Activated naive CD4-positive, alpha-beta T cell treated with anti-CD3 and anti-CD28 coated beads, Interleukin-2, amount 10 ng/mL, durations not matched to agents 7 days and 5 days (primary cell): ENCODE measurements at regions not wholly inside any gene's neighbourhood (a gene's known extent, or its start where the extent isn't known, plus 50 kb on each side); places are given as distances from the start of the nearest gene placed in this dataset.

Experiments used
- CTCF ChIA-PET: fragments of 350-600 bp; sonication (Branson Sonifier 250); formaldehyde crosslinking; loops from one replicate; lab custom pipeline; 2021; ENCODE audit warnings: antibody characterized with exemption; lab: Charles Lee
- DNase-seq: peaks from one replicate; pipeline ENCODE4 v3.0.0-alpha.2; 2020
- H3K27ac Mint-ChIP-seq: one replicate; pipeline ENCODE4 v1.8.0; 2021; ENCODE audit warnings: mild to moderate bottlenecking, moderate library complexity, mixed read lengths
- H3K27me3 Mint-ChIP-seq: one replicate; pipeline ENCODE4 v1.8.0; 2021; ENCODE audit warnings: mild to moderate bottlenecking, mixed read lengths
- H3K36me3 Mint-ChIP-seq: one replicate; pipeline ENCODE4 v1.8.0; 2021; ENCODE audit warnings: mixed read lengths
- H3K4me1 Mint-ChIP-seq: one replicate; pipeline ENCODE4 v1.8.0; 2021; ENCODE audit warnings: mixed read lengths
- H3K4me3 Mint-ChIP-seq: one replicate; pipeline ENCODE4 v1.8.0; 2021; ENCODE audit warnings: mild to moderate bottlenecking, moderate library complexity, mixed read lengths
- H3K9me3 Mint-ChIP-seq: one replicate; pipeline ENCODE4 v1.8.0; 2021; ENCODE audit warnings: mixed read lengths

DNA sequence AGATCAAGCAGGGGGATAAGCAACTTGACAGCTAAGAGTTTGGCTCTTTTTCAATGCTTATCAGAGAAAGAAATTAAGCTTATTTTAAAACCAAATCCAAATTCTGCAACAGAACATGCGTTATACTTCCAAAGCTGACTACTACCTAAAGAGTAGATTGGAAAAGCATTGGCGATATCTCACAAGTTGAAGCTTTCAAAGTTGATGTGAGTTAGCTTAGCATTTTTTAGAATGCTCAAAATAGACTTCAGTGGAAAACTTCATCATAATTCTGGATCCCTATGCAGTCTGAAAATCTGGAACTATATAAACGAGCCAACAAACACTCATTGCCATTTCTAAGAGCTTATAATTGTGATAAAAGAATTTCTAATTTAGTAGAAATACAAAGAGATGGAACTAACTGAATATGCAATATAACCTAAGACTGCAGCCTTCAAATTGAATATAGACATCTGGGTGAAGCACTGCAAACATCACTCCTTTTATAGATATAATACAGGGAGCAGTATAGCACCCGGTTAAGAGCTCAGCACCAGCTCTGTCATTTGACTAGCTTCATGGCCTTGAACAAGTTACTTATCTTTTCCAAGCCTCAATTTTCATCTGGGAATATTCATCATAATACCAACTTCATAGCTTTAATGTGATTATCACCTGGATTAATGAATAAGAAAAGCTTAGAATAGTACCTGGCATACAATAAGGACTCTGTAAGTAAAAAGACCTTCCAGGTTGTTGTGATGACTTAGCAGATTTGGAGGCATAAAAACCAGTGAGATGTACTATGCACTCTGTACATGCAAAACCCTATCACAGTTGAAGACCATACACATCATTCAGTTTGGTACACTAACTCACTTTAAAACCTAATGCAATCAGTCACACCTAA, 242.7 kb upstream of the TTC14 start:
- Mint-ChIP-seq H3K36me3 (no peaks in the 10 kb centered on the region), H3K9me3 (peaks cover 5% of the 10 kb centered on the region), H3K27ac (no peak overlapping the region), H3K4me1 (no peaks in the 10 kb centered on the region), H3K4me3 (no peak overlapping the region), H3K27me3 (no peaks in the 10 kb centered on the region)
- CTCF ChIA-PET = no interaction called here
- no peak for DNase-seq

DNA sequence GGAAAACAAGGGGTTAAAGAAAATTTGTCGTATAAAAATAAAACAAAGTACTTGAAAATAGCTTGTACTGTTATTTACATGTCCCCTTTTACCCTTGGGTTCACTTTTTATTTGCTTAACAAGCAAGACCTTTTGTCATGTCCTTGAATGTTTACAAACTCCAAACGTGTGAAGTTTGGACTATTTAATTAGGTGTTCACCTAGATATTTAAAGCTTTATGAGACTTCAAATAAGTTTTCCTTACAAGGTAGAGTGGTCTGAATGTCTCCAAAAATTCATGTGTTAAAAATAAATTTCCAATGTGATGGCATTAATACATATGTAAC, 242.0 kb upstream of the TTC14 start:
- DNase-seq = no peak
- Mint-ChIP-seq H3K4me3 (no peak overlapping the region), H3K9me3 (peaks cover 5% of the 10 kb centered on the region), H3K4me1 (no peaks in the 10 kb centered on the region), H3K27me3 (no peaks in the 10 kb centered on the region), H3K27ac (no peak overlapping the region), H3K36me3 (no peaks in the 10 kb centered on the region)
- CTCF ChIA-PET = no interaction called here

DNA sequence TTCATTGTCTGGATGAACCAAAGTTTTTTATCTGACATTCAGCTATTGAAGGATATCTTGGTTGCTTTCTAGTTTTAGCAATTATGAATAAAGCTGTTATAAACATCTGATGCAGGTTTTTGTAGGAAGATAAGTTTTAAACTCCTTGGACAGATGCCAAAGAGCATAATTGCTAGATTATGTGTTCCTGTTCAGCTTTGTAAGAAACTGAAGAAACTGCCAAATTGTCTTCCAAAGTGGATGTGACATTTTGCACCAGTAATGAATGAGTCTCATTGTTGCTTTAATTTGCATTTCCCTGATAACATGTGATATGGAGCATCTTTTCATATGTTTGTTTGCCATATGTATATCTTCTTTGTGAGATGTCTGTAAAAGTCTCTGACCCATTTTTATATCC, 239.9 kb upstream of the TTC14 start:
- CTCF ChIA-PET = no interaction called here
- DNase-seq = no peak
- Mint-ChIP-seq H3K4me3 (no peak overlapping the region), H3K27ac (no peak overlapping the region), H3K36me3 (no peaks in the 10 kb centered on the region), H3K9me3 (peaks cover 5% of the 10 kb centered on the region), H3K27me3 (no peaks in the 10 kb centered on the region), H3K4me1 (no peaks in the 10 kb centered on the region)

DNA sequence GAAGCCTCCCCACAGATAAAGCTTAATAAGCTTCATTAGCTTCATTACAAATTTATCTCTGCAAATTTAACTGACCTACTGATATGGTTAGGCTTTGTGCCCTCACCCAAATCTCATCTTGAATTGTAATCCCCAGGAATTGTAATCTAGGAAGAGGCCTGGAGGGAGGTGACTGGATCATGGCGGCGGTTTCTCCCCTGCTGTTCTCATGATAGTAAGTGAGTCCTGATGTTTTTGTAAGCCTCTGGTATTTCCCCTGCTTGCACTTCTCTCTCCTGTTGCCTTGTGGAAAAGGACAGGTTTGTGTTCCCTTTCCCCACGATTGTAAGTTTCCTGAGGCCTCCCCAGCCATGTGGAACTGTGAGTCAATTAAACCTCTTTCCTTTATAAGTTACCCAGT, 226.1 kb upstream of the TTC14 start:
- no peak overlapping the region for H3K27ac Mint-ChIP-seq
- no peaks in the 10 kb centered on the region for H3K27me3 Mint-ChIP-seq
- H3K4me1 Mint-ChIP-seq = no peaks in the 10 kb centered on the region
- DNase-seq = no peak
- no peaks in the 10 kb centered on the region for H3K36me3 Mint-ChIP-seq
- CTCF ChIA-PET = no interaction called here
- peaks cover 10% of the 10 kb centered on the region for H3K9me3 Mint-ChIP-seq
- H3K4me3 Mint-ChIP-seq = no peak overlapping the region

DNA sequence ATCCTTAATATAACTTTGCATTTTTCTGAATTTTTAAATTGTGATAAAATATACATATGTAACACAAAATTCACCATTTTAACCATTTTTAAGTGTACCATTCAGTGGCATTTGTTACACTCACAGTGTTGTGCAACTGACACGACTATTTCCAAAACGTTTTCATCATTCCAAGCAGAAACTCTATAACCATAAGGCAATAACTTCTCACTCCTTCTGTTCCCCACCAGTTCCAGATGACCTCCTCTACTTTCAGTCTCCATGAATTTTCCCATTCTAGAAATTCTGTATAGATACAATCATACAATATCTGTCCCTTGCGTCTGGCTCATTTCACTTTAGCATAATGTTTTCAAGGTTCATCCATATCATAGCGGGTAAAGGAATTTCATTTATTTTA, 223.5 kb upstream of the TTC14 start:
- H3K36me3 Mint-ChIP-seq = no peaks in the 10 kb centered on the region
- no peak overlapping the region for H3K4me3 Mint-ChIP-seq
- H3K27ac Mint-ChIP-seq = no peak overlapping the region
- H3K27me3 Mint-ChIP-seq = no peaks in the 10 kb centered on the region
- CTCF ChIA-PET = no interaction called here
- peaks cover 4% of the 10 kb centered on the region for H3K9me3 Mint-ChIP-seq
- no peaks in the 10 kb centered on the region for H3K4me1 Mint-ChIP-seq
- no peak for DNase-seq

DNA sequence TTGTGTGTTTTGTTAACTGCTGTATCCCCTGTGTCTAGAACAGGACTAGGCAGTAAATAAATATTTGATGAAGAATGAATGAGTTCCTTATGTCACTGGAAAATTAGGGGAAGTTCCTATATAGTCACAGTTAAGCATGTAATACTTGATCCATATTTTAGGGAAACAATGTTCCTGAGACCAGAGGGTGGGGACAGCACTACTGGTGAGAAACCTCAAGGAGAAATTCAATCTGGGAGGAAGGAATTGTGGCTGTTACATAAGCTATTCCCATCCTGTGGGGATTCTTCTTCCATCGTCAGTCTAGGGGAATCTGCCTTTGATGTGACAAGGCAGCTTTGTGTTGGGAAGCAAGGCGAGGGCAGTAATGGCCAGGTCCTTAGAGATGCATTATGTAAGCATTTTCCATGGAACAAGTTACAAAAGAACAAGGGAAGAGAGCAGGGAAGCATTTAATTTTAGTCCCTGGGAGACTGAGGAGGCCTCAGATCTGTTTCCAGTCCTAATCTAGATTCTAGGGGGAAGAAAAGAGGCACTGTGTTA, 219.3 kb upstream of the TTC14 start:
- CTCF ChIA-PET = no interaction called here
- peaks cover 4% of the 10 kb centered on the region for H3K9me3 Mint-ChIP-seq
- no peaks in the 10 kb centered on the region for H3K36me3 Mint-ChIP-seq
- DNase-seq = no peak
- H3K27me3 Mint-ChIP-seq = no peaks in the 10 kb centered on the region
- no peak overlapping the region for H3K27ac Mint-ChIP-seq
- H3K4me3 Mint-ChIP-seq = no peak overlapping the region
- H3K4me1 Mint-ChIP-seq = no peaks in the 10 kb centered on the region

DNA sequence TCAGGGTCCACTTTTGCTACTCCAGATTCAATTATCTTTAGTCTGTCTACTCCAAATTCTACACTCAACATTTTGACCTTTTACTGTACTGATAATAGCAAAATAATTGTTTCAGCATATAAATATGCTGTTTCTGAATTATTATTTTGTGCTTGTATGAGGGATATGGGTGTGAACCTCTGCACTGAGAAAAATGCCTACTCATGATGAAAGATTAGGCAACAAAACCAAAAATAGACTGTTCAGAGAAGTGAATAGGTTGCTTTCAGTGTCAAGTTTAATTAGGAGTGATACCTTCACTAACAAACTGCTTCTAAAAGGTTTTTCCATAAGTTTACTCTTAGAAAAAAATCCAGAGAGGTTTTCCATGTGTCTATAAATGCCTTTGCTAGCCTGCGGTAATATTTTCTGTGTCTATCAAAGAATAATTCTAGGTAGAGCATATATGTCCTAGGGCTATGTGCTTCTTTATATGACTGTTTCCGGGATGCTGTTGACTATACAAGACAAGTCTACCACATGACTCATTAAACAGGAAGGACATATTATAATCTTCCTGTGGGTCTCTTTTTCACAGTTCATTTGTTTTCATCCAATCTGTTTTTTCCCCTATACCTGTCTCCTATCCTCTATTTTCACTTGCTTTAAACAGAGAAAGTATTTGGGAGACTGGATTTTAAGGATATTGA, 218.5 kb upstream of the TTC14 start:
- H3K4me3 Mint-ChIP-seq = no peak overlapping the region
- no peak overlapping the region for H3K27ac Mint-ChIP-seq
- H3K9me3 Mint-ChIP-seq = peaks cover 4% of the 10 kb centered on the region
- H3K27me3 Mint-ChIP-seq = no peaks in the 10 kb centered on the region
- CTCF ChIA-PET = no interaction called here
- no peaks in the 10 kb centered on the region for H3K4me1 Mint-ChIP-seq
- H3K36me3 Mint-ChIP-seq = no peaks in the 10 kb centered on the region
- no peak for DNase-seq

DNA sequence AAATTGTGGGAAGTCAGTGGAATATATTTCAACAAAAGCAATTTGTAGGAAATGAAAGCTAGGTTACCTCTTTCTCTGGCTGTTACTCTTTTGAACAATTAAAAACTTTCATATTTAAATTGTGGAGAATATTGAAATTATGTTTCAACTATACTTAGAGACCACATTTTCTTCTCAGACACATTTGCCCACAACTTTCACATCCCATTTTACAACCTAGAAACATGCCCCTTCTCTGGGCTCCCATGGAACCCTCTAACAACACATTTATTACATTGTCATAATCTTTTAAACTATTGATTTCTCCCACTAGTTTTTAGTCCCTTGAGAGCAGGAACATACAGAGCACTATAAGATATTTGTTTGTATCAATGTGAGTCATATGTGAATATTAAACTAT, 211.7 kb upstream of the TTC14 start:
- CTCF ChIA-PET = no interaction called here
- H3K36me3 Mint-ChIP-seq = no peaks in the 10 kb centered on the region

DNA sequence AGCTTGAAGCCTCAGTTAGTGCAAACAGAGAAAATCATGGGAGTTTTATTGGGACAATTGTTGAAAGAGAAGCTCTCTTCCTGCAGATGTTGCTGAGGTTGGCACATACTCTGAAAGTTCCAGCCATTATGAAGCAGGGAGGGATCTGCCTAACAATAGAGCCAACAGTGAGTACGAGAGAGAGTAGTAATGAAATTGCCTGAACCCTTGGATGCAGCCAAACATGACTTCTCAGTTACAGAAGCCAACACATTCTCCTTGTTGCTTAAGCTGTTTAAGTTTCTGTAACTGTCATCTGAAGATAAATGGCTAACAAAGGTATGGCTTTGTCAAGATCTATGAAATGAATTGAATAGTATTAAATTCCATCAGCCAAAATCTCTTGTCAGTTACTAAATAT, 211.0 kb upstream of the TTC14 start:
- CTCF ChIA-PET = no interaction called here
- Mint-ChIP-seq H3K4me1 (no peaks in the 10 kb centered on the region), H3K36me3 (no peaks in the 10 kb centered on the region), H3K27ac (no peak overlapping the region), H3K9me3 (no peaks in the 10 kb centered on the region), H3K4me3 (no peak overlapping the region), H3K27me3 (no peaks in the 10 kb centered on the region)
- DNase-seq = no peak

More for the DNA sequence above, 211.7 kb upstream of the TTC14 start:
- no peak for DNase-seq
- no peaks in the 10 kb centered on the region for H3K4me1 Mint-ChIP-seq
- no peak overlapping the region for H3K4me3 Mint-ChIP-seq
- no peak overlapping the region for H3K27ac Mint-ChIP-seq
- no peaks in the 10 kb centered on the region for H3K27me3 Mint-ChIP-seq
- H3K9me3 Mint-ChIP-seq = no peaks in the 10 kb centered on the region

DNA sequence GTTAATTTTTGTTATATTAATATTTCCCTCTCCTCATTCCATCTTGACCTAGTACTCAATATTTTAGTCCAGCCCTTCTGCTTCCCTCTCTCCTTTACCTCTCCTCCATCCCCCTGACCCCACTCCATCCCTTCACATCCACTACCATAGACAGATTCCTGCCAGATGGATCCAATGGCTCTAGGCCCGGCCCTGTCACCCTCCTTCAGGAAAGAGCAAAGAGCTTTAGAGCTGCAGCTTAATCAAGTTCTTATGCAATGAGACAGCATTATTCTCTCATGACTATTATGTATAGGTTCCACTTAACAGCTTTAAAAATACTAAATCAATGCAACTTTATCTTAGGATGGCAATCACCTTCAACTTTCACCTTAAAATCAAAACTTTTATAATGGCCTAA, 200.7 kb upstream of the TTC14 start:
- DNase-seq = no peak
- no peak overlapping the region for H3K27ac Mint-ChIP-seq
- H3K4me3 Mint-ChIP-seq = no peak overlapping the region
- no peaks in the 10 kb centered on the region for H3K36me3 Mint-ChIP-seq
- no peaks in the 10 kb centered on the region for H3K4me1 Mint-ChIP-seq
- CTCF ChIA-PET = no interaction called here
- no peaks in the 10 kb centered on the region for H3K9me3 Mint-ChIP-seq
- no peaks in the 10 kb centered on the region for H3K27me3 Mint-ChIP-seq

DNA sequence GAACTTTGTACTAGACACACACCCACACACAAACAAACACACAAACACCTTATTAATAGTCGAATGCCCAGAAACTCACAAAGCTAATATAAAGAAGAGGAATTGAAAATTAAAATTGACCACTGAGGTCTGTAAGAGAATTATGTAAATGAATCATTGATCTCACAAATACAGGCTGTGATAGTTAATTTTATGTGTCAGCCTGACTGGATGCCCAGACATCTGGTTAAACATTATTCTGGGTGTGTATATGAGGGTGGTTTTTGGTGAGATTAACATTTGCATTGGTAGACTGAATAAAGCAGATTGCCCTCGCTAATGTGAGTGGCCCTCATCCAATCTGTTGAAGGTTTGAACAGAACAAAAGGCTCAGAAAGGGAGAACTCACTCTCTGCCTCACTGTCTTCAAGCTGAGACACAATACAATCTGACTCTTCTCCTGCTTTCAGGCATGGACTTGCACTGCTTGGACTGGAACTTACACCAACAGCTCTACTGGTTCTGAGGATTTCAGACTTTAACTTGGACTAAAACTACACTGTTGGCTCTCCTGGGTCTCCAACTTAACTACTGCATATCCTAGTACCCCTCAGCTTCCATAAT, 199.4 kb upstream of the TTC14 start:
- CTCF ChIA-PET = no interaction called here
- H3K4me1 Mint-ChIP-seq = no peaks in the 10 kb centered on the region
- no peaks in the 10 kb centered on the region for H3K27me3 Mint-ChIP-seq
- H3K36me3 Mint-ChIP-seq = no peaks in the 10 kb centered on the region
- no peak overlapping the region for H3K4me3 Mint-ChIP-seq
- H3K27ac Mint-ChIP-seq = no peak overlapping the region
- H3K9me3 Mint-ChIP-seq = no peaks in the 10 kb centered on the region
- DNase-seq = no peak

DNA sequence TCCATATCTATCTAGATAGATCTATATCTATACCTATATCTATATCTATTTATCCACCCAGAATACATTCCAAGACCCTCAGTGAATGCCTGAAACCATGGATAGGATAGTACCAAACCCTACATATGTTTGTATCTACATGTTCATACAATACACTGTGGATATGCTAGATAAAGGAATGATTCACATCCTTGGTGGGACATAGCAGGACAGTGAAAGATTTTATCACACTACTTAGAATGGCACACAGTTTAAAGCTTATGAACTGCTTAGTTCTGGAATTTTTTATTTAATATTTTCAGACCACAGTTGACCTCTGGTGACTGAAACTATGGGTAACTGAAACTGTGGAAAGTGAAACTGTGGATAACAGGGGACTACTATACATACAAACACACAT, 198.8 kb upstream of the TTC14 start:
- Mint-ChIP-seq H3K9me3 (no peaks in the 10 kb centered on the region), H3K4me1 (no peaks in the 10 kb centered on the region), H3K27me3 (no peaks in the 10 kb centered on the region), H3K36me3 (no peaks in the 10 kb centered on the region), H3K4me3 (no peak overlapping the region), H3K27ac (no peak overlapping the region)
- CTCF ChIA-PET = no interaction called here
- DNase-seq = no peak

DNA sequence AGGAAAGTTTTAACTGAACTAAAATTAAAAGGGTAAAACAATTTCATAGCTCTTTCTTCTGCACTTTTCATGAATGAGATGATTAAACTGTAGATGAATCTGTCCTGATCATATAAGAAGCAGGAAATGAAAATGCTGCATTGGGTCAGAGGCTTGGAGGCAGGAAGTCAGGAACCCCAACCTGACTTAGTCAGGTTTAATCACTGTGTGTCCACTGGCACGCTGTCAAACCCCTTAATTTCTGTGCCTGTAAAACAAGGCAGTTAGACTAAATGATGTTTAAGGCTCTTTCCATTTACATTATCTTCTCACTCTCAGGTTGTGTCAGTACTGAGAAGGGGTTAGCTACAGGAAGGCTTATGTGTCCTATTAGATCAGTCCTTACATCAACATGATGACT, 193.3 kb upstream of the TTC14 start:
- H3K27me3 Mint-ChIP-seq = no peaks in the 10 kb centered on the region
- no peak for DNase-seq
- no peak overlapping the region for H3K27ac Mint-ChIP-seq
- H3K36me3 Mint-ChIP-seq = no peaks in the 10 kb centered on the region
- no peak overlapping the region for H3K4me3 Mint-ChIP-seq
- CTCF ChIA-PET = no interaction called here
- no peaks in the 10 kb centered on the region for H3K9me3 Mint-ChIP-seq
- no peaks in the 10 kb centered on the region for H3K4me1 Mint-ChIP-seq

DNA sequence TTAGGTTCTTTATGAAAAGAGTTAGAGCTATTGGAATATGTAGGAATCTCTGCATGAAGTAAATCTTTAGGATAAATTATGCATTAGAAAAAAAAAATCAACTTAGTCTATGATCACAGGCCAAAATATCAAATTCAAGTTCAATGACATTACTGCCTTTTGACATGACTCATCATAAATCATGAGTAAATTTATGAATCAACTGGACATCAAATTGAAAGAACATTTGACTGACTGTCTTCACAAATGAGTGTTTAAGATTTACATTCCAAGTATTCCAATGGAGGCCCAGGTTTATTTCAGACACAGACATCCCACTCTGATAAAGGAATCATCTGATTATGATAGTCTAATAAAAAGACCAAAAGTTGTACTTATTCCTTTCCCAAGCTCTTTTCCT, 192.8 kb upstream of the TTC14 start:
- no peak for DNase-seq
- no peak overlapping the region for H3K4me3 Mint-ChIP-seq
- no peak overlapping the region for H3K27ac Mint-ChIP-seq
- H3K27me3 Mint-ChIP-seq = no peaks in the 10 kb centered on the region
- H3K9me3 Mint-ChIP-seq = no peaks in the 10 kb centered on the region
- CTCF ChIA-PET = no interaction called here
- no peaks in the 10 kb centered on the region for H3K4me1 Mint-ChIP-seq
- H3K36me3 Mint-ChIP-seq = no peaks in the 10 kb centered on the region

DNA sequence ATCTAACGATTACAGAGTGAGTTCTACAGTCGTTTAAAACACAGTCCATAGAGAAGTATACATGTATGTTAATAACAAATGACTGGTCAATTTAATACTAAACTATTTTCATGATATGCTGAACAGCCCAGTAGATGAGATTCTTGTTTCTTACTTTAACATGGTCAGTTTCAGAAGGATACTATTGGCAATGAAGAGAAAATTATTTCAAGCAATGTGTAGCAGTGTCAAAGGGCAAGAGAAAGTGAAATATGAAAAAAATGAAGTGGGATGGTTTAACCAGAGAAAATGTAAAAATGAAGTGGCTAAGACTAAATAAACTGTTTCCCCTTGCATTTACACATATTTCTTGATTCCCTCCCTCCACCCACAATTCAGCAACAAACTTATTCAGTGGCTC, 192.1 kb upstream of the TTC14 start:
- no peak for DNase-seq
- Mint-ChIP-seq H3K4me3 (no peak overlapping the region), H3K27ac (no peak overlapping the region), H3K27me3 (no peaks in the 10 kb centered on the region), H3K36me3 (no peaks in the 10 kb centered on the region), H3K9me3 (no peaks in the 10 kb centered on the region), H3K4me1 (no peaks in the 10 kb centered on the region)
- CTCF ChIA-PET = no interaction called here
